ENCODE measurements at regions not wholly inside any gene's neighbourhood (a gene's known extent, or its start where the extent isn't known, plus 50 kb on each side); places are given as distances from the start of the nearest gene placed in this dataset.

GRCh38 chr4:173782660-173783059 lies 252.6 kb upstream of the HAND2 start:
- H3K79me2 ChIP-seq (ENCODE audit: control insufficient read depth, insufficient read depth, low read length, unreplicated experiment) = no peaks in the 10 kb centered on the region
- no peaks in the 10 kb centered on the region for H3K4me1 ChIP-seq (ENCODE audit: control insufficient read depth, insufficient read depth, low read length, unreplicated experiment)
- H3K4me3 ChIP-seq (ENCODE audit: low read depth, low read length) = no peak overlapping the region
- no peaks in the 10 kb centered on the region for H3K36me3 ChIP-seq (ENCODE audit: insufficient read depth, low read length)
- no peak overlapping the region for H2AFZ ChIP-seq (ENCODE audit: low read length, unreplicated experiment)
- H3K27me3 ChIP-seq (ENCODE audit: insufficient read depth, low read length) = no peaks in the 10 kb centered on the region
- H3K27ac ChIP-seq (ENCODE audit: low read depth, low read length) = no peak overlapping the region

GRCh38 chr4:173777921-173778320 lies 247.9 kb upstream of the HAND2 start:
- Histone ChIP-seq H3K79me2 (ENCODE audit: control insufficient read depth, insufficient read depth, low read length, unreplicated experiment) (no peaks in the 10 kb centered on the region), H3K36me3 (ENCODE audit: insufficient read depth, low read length) (no peaks in the 10 kb centered on the region), H2AFZ (ENCODE audit: low read length, unreplicated experiment) (no peak overlapping the region), H3K4me1 (ENCODE audit: control insufficient read depth, insufficient read depth, low read length, unreplicated experiment) (no peaks in the 10 kb centered on the region), H3K27me3 (ENCODE audit: insufficient read depth, low read length) (no peaks in the 10 kb centered on the region), H3K4me3 (ENCODE audit: low read depth, low read length) (no peak overlapping the region), H3K27ac (ENCODE audit: low read depth, low read length) (no peak overlapping the region)

GRCh38 chr4:173777421-173777820 lies 247.4 kb upstream of the HAND2 start:
- H3K4me3 ChIP-seq (ENCODE audit: low read depth, low read length) = no peak overlapping the region
- H3K4me1 ChIP-seq (ENCODE audit: control insufficient read depth, insufficient read depth, low read length, unreplicated experiment) = no peaks in the 10 kb centered on the region
- H3K27me3 ChIP-seq (ENCODE audit: insufficient read depth, low read length) = no peaks in the 10 kb centered on the region
- no peak overlapping the region for H3K27ac ChIP-seq (ENCODE audit: low read depth, low read length)
- no peaks in the 10 kb centered on the region for H3K79me2 ChIP-seq (ENCODE audit: control insufficient read depth, insufficient read depth, low read length, unreplicated experiment)
- H3K36me3 ChIP-seq (ENCODE audit: insufficient read depth, low read length) = no peaks in the 10 kb centered on the region
- H2AFZ ChIP-seq (ENCODE audit: low read length, unreplicated experiment) = no peak overlapping the region

GRCh38 chr4:173769568-173769967 lies 239.5 kb upstream of the HAND2 start:
- no peaks in the 10 kb centered on the region for H3K27me3 ChIP-seq (ENCODE audit: insufficient read depth, low read length)
- no peaks in the 10 kb centered on the region for H3K79me2 ChIP-seq (ENCODE audit: control insufficient read depth, insufficient read depth, low read length, unreplicated experiment)
- no peak overlapping the region for H2AFZ ChIP-seq (ENCODE audit: low read length, unreplicated experiment)
- H3K4me3 ChIP-seq (ENCODE audit: low read depth, low read length) = no peak overlapping the region
- H3K36me3 ChIP-seq (ENCODE audit: insufficient read depth, low read length) = no peaks in the 10 kb centered on the region
- no peak overlapping the region for H3K27ac ChIP-seq (ENCODE audit: low read depth, low read length)
- H3K4me1 ChIP-seq (ENCODE audit: control insufficient read depth, insufficient read depth, low read length, unreplicated experiment) = no peaks in the 10 kb centered on the region

- no peak overlapping the region for H3K27ac ChIP-seq (ENCODE audit: low read depth, low read length)
- peaks cover 3% of the 10 kb centered on the region for H3K4me1 ChIP-seq (ENCODE audit: control insufficient read depth, insufficient read depth, low read length, unreplicated experiment)
- no peak overlapping the region for H3K4me3 ChIP-seq (ENCODE audit: low read depth, low read length)
- no peak overlapping the region for H2AFZ ChIP-seq (ENCODE audit: low read length, unreplicated experiment)
- H3K27me3 ChIP-seq (ENCODE audit: insufficient read depth, low read length) = no peaks in the 10 kb centered on the region
- no peaks in the 10 kb centered on the region for H3K79me2 ChIP-seq (ENCODE audit: control insufficient read depth, insufficient read depth, low read length, unreplicated experiment)
- no peaks in the 10 kb centered on the region for H3K36me3 ChIP-seq (ENCODE audit: insufficient read depth, low read length)
Measured at GRCh38 chr4:173767650-173768049, 237.6 kb upstream of the HAND2 start.

GRCh38 chr4:173766171-173766600 lies 236.2 kb upstream of the HAND2 start:
- no peaks in the 10 kb centered on the region for H3K36me3 ChIP-seq (ENCODE audit: insufficient read depth, low read length)
- H3K27ac ChIP-seq (ENCODE audit: low read depth, low read length) = no peak overlapping the region
- H3K79me2 ChIP-seq (ENCODE audit: control insufficient read depth, insufficient read depth, low read length, unreplicated experiment) = no peaks in the 10 kb centered on the region
- no peaks in the 10 kb centered on the region for H3K27me3 ChIP-seq (ENCODE audit: insufficient read depth, low read length)
- H2AFZ ChIP-seq (ENCODE audit: low read length, unreplicated experiment) = no peak overlapping the region
- no peak overlapping the region for H3K4me3 ChIP-seq (ENCODE audit: low read depth, low read length)
- H3K4me1 ChIP-seq (ENCODE audit: control insufficient read depth, insufficient read depth, low read length, unreplicated experiment) = peaks cover 3% of the 10 kb centered on the region

GRCh38 chr4:173765751-173766150 lies 235.7 kb upstream of the HAND2 start:
- no peak overlapping the region for H3K27ac ChIP-seq (ENCODE audit: low read depth, low read length)
- no peak overlapping the region for H3K4me3 ChIP-seq (ENCODE audit: low read depth, low read length)
- no peaks in the 10 kb centered on the region for H3K36me3 ChIP-seq (ENCODE audit: insufficient read depth, low read length)
- no peaks in the 10 kb centered on the region for H3K27me3 ChIP-seq (ENCODE audit: insufficient read depth, low read length)
- peaks cover 3% of the 10 kb centered on the region for H3K4me1 ChIP-seq (ENCODE audit: control insufficient read depth, insufficient read depth, low read length, unreplicated experiment)
- no peaks in the 10 kb centered on the region for H3K79me2 ChIP-seq (ENCODE audit: control insufficient read depth, insufficient read depth, low read length, unreplicated experiment)
- H2AFZ ChIP-seq (ENCODE audit: low read length, unreplicated experiment) = no peak overlapping the region

GRCh38 chr4:173763389-173763788 lies 233.4 kb upstream of the HAND2 start:
- Histone ChIP-seq H3K27ac (ENCODE audit: low read depth, low read length) (no peak overlapping the region), H3K27me3 (ENCODE audit: insufficient read depth, low read length) (no peaks in the 10 kb centered on the region), H3K4me3 (ENCODE audit: low read depth, low read length) (no peak overlapping the region), H3K36me3 (ENCODE audit: insufficient read depth, low read length) (no peaks in the 10 kb centered on the region), H3K4me1 (ENCODE audit: control insufficient read depth, insufficient read depth, low read length, unreplicated experiment) (peaks cover 3% of the 10 kb centered on the region), H3K79me2 (ENCODE audit: control insufficient read depth, insufficient read depth, low read length, unreplicated experiment) (no peaks in the 10 kb centered on the region), H2AFZ (ENCODE audit: low read length, unreplicated experiment) (no peak overlapping the region)

- H3K79me2 ChIP-seq (ENCODE audit: control insufficient read depth, insufficient read depth, low read length, unreplicated experiment) = no peaks in the 10 kb centered on the region
- no peak overlapping the region for H3K27ac ChIP-seq (ENCODE audit: low read depth, low read length)
- H3K36me3 ChIP-seq (ENCODE audit: insufficient read depth, low read length) = no peaks in the 10 kb centered on the region
- H3K4me1 ChIP-seq (ENCODE audit: control insufficient read depth, insufficient read depth, low read length, unreplicated experiment) = peaks cover 3% of the 10 kb centered on the region
- H3K27me3 ChIP-seq (ENCODE audit: insufficient read depth, low read length) = no peaks in the 10 kb centered on the region
- H2AFZ ChIP-seq (ENCODE audit: low read length, unreplicated experiment) = no peak overlapping the region
- H3K4me3 ChIP-seq (ENCODE audit: low read depth, low read length) = no peak overlapping the region
Measured at GRCh38 chr4:173761938-173762337, 231.9 kb upstream of the HAND2 start.

GRCh38 chr4:173761236-173761635 lies 231.2 kb upstream of the HAND2 start:
- H2AFZ ChIP-seq (ENCODE audit: low read length, unreplicated experiment) = no peak overlapping the region
- no peaks in the 10 kb centered on the region for H3K36me3 ChIP-seq (ENCODE audit: insufficient read depth, low read length)
- H3K79me2 ChIP-seq (ENCODE audit: control insufficient read depth, insufficient read depth, low read length, unreplicated experiment) = no peaks in the 10 kb centered on the region

GRCh38 chr4:173758132-173758531 lies 228.1 kb upstream of the HAND2 start:
- no peak overlapping the region for H3K4me3 ChIP-seq (ENCODE audit: low read depth, low read length)
- H3K27ac ChIP-seq (ENCODE audit: low read depth, low read length) = no peak overlapping the region
- no peak overlapping the region for H2AFZ ChIP-seq (ENCODE audit: low read length, unreplicated experiment)
- no peaks in the 10 kb centered on the region for H3K79me2 ChIP-seq (ENCODE audit: control insufficient read depth, insufficient read depth, low read length, unreplicated experiment)
- H3K4me1 ChIP-seq (ENCODE audit: control insufficient read depth, insufficient read depth, low read length, unreplicated experiment) = no peaks in the 10 kb centered on the region
- no peaks in the 10 kb centered on the region for H3K36me3 ChIP-seq (ENCODE audit: insufficient read depth, low read length)
- H3K27me3 ChIP-seq (ENCODE audit: insufficient read depth, low read length) = no peaks in the 10 kb centered on the region

More at GRCh38 chr4:173761236-173761635, 231.2 kb upstream of the HAND2 start:
- H3K4me1 ChIP-seq (ENCODE audit: control insufficient read depth, insufficient read depth, low read length, unreplicated experiment) = peaks cover 3% of the 10 kb centered on the region
- H3K4me3 ChIP-seq (ENCODE audit: low read depth, low read length) = no peak overlapping the region
- H3K27ac ChIP-seq (ENCODE audit: low read depth, low read length) = no peak overlapping the region
- no peaks in the 10 kb centered on the region for H3K27me3 ChIP-seq (ENCODE audit: insufficient read depth, low read length)

Measured in ACC112 (cell line).